HG03060 (cell line): ENCODE measurements at regions not wholly inside any gene's neighbourhood (a gene's known extent, or its start where the extent isn't known, plus 50 kb on each side); places are given as distances from the start of the nearest gene placed in this dataset.
A peak's percentile ranks its signal among the peaks of the same experiment; 100 is the strongest.

Experiments
- ATAC-seq: cut with Tn5 transposase; IDR thresholded peaks from one replicate; pipeline ENCODE4 v1.9.1; 2021; ENCODE audit warnings: low read depth, moderate number of reproducible peaks; ENCODE audit not compliant: unreplicated experiment

GRCh38 chr11:19352072-19352770 lies 111.5 kb upstream of the E2F8 start:
- no peak for ATAC-seq

- no peak for ATAC-seq
These were observed 110.7 kb upstream of the E2F8 start for GRCh38 chr11:19351426-19351825.

- no peak for ATAC-seq
These were observed 109.4 kb upstream of the E2F8 start for GRCh38 chr11:19350160-19350559.

GRCh38 chr11:19349340-19350025 lies 108.7 kb upstream of the E2F8 start:
- no peak for ATAC-seq

GRCh38 chr11:19347911-19348310 lies 107.2 kb upstream of the E2F8 start:
- no peak for ATAC-seq

GRCh38 chr11:19345848-19346681 lies 105.3 kb upstream of the E2F8 start:
- ATAC-seq, result no peak

GRCh38 chr11:19345519-19345847 lies 104.7 kb upstream of the E2F8 start:
- no peak for ATAC-seq

GRCh38 chr11:19344661-19345518 lies 104.1 kb upstream of the E2F8 start:
- ATAC-seq, result no peak

- no peak for ATAC-seq
These were observed 101.3 kb upstream of the E2F8 start for GRCh38 chr11:19342036-19342435.

GRCh38 chr11:19338375-19338774 lies 97.6 kb upstream of the E2F8 start:
- no peak for ATAC-seq

- no peak for ATAC-seq
These were observed 97.0 kb upstream of the E2F8 start for GRCh38 chr11:19337779-19338178.

- ATAC-seq, result no peak
These were observed 95.6 kb upstream of the E2F8 start for GRCh38 chr11:19336331-19336730.

GRCh38 chr11:19332476-19332875 lies 91.7 kb upstream of the E2F8 start:
- peak; percentile 83 for ATAC-seq

GRCh38 chr11:19330416-19330815 lies 89.7 kb upstream of the E2F8 start:
- ATAC-seq, result no peak

GRCh38 chr11:19329970-19330369 lies 89.2 kb upstream of the E2F8 start:
- no peak for ATAC-seq

GRCh38 chr11:19328586-19329311 lies 88.0 kb upstream of the E2F8 start:
- ATAC-seq, result no peak

GRCh38 chr11:19327280-19327679 lies 86.5 kb upstream of the E2F8 start:
- no peak for ATAC-seq

- no peak for ATAC-seq
These were observed 85.8 kb upstream of the E2F8 start for GRCh38 chr11:19326499-19326898.

- no peak for ATAC-seq
These were observed 82.8 kb upstream of the E2F8 start for GRCh38 chr11:19323502-19323901.

GRCh38 chr11:19321351-19321750 lies 80.6 kb upstream of the E2F8 start:
- ATAC-seq, result no peak
